ENCODE measurements at regions not wholly inside any gene's neighbourhood (a gene's known extent, or its start where the extent isn't known, plus 50 kb on each side); places are given as distances from the start of the nearest gene placed in this dataset.
"Not testable (repeated sequence)": the region's sequence is repeated elsewhere in the genome, so short reads cannot be mapped to it uniquely, and the experiment has no call there.

GRCh38 chr5:15103864-15104263 lies 232.3 kb upstream of the ANKH start:
- H3K9me3 ChIP-seq (ENCODE audit: control insufficient read depth in 2 of 2, insufficient read depth in 1 of 2, low read length in 1 of 2): no peaks in the 10 kb centered on the region
- H3K4me1 ChIP-seq (ENCODE audit: control insufficient read depth in 2 of 2, insufficient read depth in 2 of 2, low read length in 2 of 2): no peaks in the 10 kb centered on the region
- no peaks in the 10 kb centered on the region for H3K27me3 ChIP-seq (ENCODE audit: control insufficient read depth in 2 of 2, insufficient read depth in 1 of 2, low read length in 1 of 2)
- H3K27ac ChIP-seq (ENCODE audit: low read depth in 1 of 2, low read length in 1 of 2): no peak overlapping the region
- no peak overlapping the region for H3K4me3 ChIP-seq (ENCODE audit: low read length in 2 of 2)
- no peak for DNase-seq (ENCODE audit: low read depth in 6 of 9, low spot score in 9 of 9)
- no peaks in the 10 kb centered on the region for H3K36me3 ChIP-seq (ENCODE audit: control insufficient read depth in 2 of 2, insufficient read depth in 2 of 2, low read length in 1 of 2)
- WGBS: 93% methylated on average over 3 of the region's 3 CpGs

- WGBS: 26% methylated on average over 5 of the region's 5 CpGs
- Histone ChIP-seq H3K9me3 (ENCODE audit: control insufficient read depth in 2 of 2, insufficient read depth in 1 of 2, low read length in 1 of 2) (no peaks in the 10 kb centered on the region), H3K4me3 (ENCODE audit: low read length in 2 of 2) (no peak overlapping the region), H3K4me1 (ENCODE audit: control insufficient read depth in 2 of 2, insufficient read depth in 2 of 2, low read length in 2 of 2) (no peaks in the 10 kb centered on the region), H3K27ac (ENCODE audit: low read depth in 1 of 2, low read length in 1 of 2) (no peak overlapping the region), H3K36me3 (ENCODE audit: control insufficient read depth in 2 of 2, insufficient read depth in 2 of 2, low read length in 1 of 2) (no peaks in the 10 kb centered on the region), H3K27me3 (ENCODE audit: control insufficient read depth in 2 of 2, insufficient read depth in 1 of 2, low read length in 1 of 2) (no peaks in the 10 kb centered on the region)
- no peak for DNase-seq (ENCODE audit: low read depth in 6 of 9, low spot score in 9 of 9)
These were observed 231.6 kb upstream of the ANKH start for GRCh38 chr5:15103130-15103529.

- no peak overlapping the region for H3K27ac ChIP-seq (ENCODE audit: low read depth in 1 of 2, low read length in 1 of 2)
- H3K27me3 ChIP-seq (ENCODE audit: control insufficient read depth in 2 of 2, insufficient read depth in 1 of 2, low read length in 1 of 2): no peaks in the 10 kb centered on the region
- H3K4me1 ChIP-seq (ENCODE audit: control insufficient read depth in 2 of 2, insufficient read depth in 2 of 2, low read length in 2 of 2): no peaks in the 10 kb centered on the region
- no peaks in the 10 kb centered on the region for H3K36me3 ChIP-seq (ENCODE audit: control insufficient read depth in 2 of 2, insufficient read depth in 2 of 2, low read length in 1 of 2)
- no peak overlapping the region for H3K4me3 ChIP-seq (ENCODE audit: low read length in 2 of 2)
- H3K9me3 ChIP-seq (ENCODE audit: control insufficient read depth in 2 of 2, insufficient read depth in 1 of 2, low read length in 1 of 2): no peaks in the 10 kb centered on the region
- no peak for DNase-seq (ENCODE audit: low read depth in 6 of 9, low spot score in 9 of 9)
These were observed 226.0 kb upstream of the ANKH start for GRCh38 chr5:15097552-15097951.

- 98% methylated on average over 22 of the region's 22 CpGs for WGBS
- H3K4me3 ChIP-seq (ENCODE audit: low read length in 2 of 2); H3K9me3 ChIP-seq (ENCODE audit: control insufficient read depth in 2 of 2, insufficient read depth in 1 of 2, low read length in 1 of 2); H3K4me1 ChIP-seq (ENCODE audit: control insufficient read depth in 2 of 2, insufficient read depth in 2 of 2, low read length in 2 of 2); H3K36me3 ChIP-seq (ENCODE audit: control insufficient read depth in 2 of 2, insufficient read depth in 2 of 2, low read length in 1 of 2); DNase-seq (ENCODE audit: low read depth in 6 of 9, low spot score in 9 of 9); H3K27me3 ChIP-seq (ENCODE audit: control insufficient read depth in 2 of 2, insufficient read depth in 1 of 2, low read length in 1 of 2); H3K27ac ChIP-seq (ENCODE audit: low read depth in 1 of 2, low read length in 1 of 2): not testable (repeated sequence)
These were observed 225.1 kb upstream of the ANKH start for GRCh38 chr5:15096686-15097085.

GRCh38 chr5:15092801-15093200 lies 221.2 kb upstream of the ANKH start:
- H3K27ac ChIP-seq (ENCODE audit: low read depth in 1 of 2, low read length in 1 of 2): no peak overlapping the region
- no peaks in the 10 kb centered on the region for H3K4me1 ChIP-seq (ENCODE audit: control insufficient read depth in 2 of 2, insufficient read depth in 2 of 2, low read length in 2 of 2)
- no peak overlapping the region for H3K4me3 ChIP-seq (ENCODE audit: low read length in 2 of 2)
- WGBS: 95% methylated on average over 7 of the region's 7 CpGs
- no peaks in the 10 kb centered on the region for H3K27me3 ChIP-seq (ENCODE audit: control insufficient read depth in 2 of 2, insufficient read depth in 1 of 2, low read length in 1 of 2)
- no peak for DNase-seq (ENCODE audit: low read depth in 6 of 9, low spot score in 9 of 9)
- H3K36me3 ChIP-seq (ENCODE audit: control insufficient read depth in 2 of 2, insufficient read depth in 2 of 2, low read length in 1 of 2): no peaks in the 10 kb centered on the region
- H3K9me3 ChIP-seq (ENCODE audit: control insufficient read depth in 2 of 2, insufficient read depth in 1 of 2, low read length in 1 of 2): no peaks in the 10 kb centered on the region

GRCh38 chr5:15085671-15086070 lies 214.1 kb upstream of the ANKH start:
- Histone ChIP-seq H3K9me3 (ENCODE audit: control insufficient read depth in 2 of 2, insufficient read depth in 1 of 2, low read length in 1 of 2) (no peaks in the 10 kb centered on the region), H3K36me3 (ENCODE audit: control insufficient read depth in 2 of 2, insufficient read depth in 2 of 2, low read length in 1 of 2) (no peaks in the 10 kb centered on the region), H3K4me1 (ENCODE audit: control insufficient read depth in 2 of 2, insufficient read depth in 2 of 2, low read length in 2 of 2) (no peaks in the 10 kb centered on the region), H3K27me3 (ENCODE audit: control insufficient read depth in 2 of 2, insufficient read depth in 1 of 2, low read length in 1 of 2) (no peaks in the 10 kb centered on the region), H3K27ac (ENCODE audit: low read depth in 1 of 2, low read length in 1 of 2) (no peak overlapping the region), H3K4me3 (ENCODE audit: low read length in 2 of 2) (no peak overlapping the region)
- no peak for DNase-seq (ENCODE audit: low read depth in 6 of 9, low spot score in 9 of 9)
- 97% methylated on average over 2 of the region's 2 CpGs for WGBS

GRCh38 chr5:15082096-15082495 lies 210.5 kb upstream of the ANKH start:
- H3K4me3 ChIP-seq (ENCODE audit: low read length in 2 of 2): no peak overlapping the region
- WGBS: 77% methylated on average over 4 of the region's 4 CpGs
- H3K9me3 ChIP-seq (ENCODE audit: control insufficient read depth in 2 of 2, insufficient read depth in 1 of 2, low read length in 1 of 2): no peaks in the 10 kb centered on the region
- no peak overlapping the region for H3K27ac ChIP-seq (ENCODE audit: low read depth in 1 of 2, low read length in 1 of 2)
- no peaks in the 10 kb centered on the region for H3K4me1 ChIP-seq (ENCODE audit: control insufficient read depth in 2 of 2, insufficient read depth in 2 of 2, low read length in 2 of 2)
- no peak for DNase-seq (ENCODE audit: low read depth in 6 of 9, low spot score in 9 of 9)
- H3K36me3 ChIP-seq (ENCODE audit: control insufficient read depth in 2 of 2, insufficient read depth in 2 of 2, low read length in 1 of 2): no peaks in the 10 kb centered on the region
- H3K27me3 ChIP-seq (ENCODE audit: control insufficient read depth in 2 of 2, insufficient read depth in 1 of 2, low read length in 1 of 2): no peaks in the 10 kb centered on the region

GRCh38 chr5:15080219-15080618 lies 208.6 kb upstream of the ANKH start:
- 82% methylated on average over 1 of the region's 1 CpG for WGBS
- Histone ChIP-seq H3K27ac (ENCODE audit: low read depth in 1 of 2, low read length in 1 of 2) (no peak overlapping the region), H3K4me1 (ENCODE audit: control insufficient read depth in 2 of 2, insufficient read depth in 2 of 2, low read length in 2 of 2) (no peaks in the 10 kb centered on the region), H3K36me3 (ENCODE audit: control insufficient read depth in 2 of 2, insufficient read depth in 2 of 2, low read length in 1 of 2) (no peaks in the 10 kb centered on the region), H3K4me3 (ENCODE audit: low read length in 2 of 2) (no peak overlapping the region), H3K9me3 (ENCODE audit: control insufficient read depth in 2 of 2, insufficient read depth in 1 of 2, low read length in 1 of 2) (no peaks in the 10 kb centered on the region), H3K27me3 (ENCODE audit: control insufficient read depth in 2 of 2, insufficient read depth in 1 of 2, low read length in 1 of 2) (no peaks in the 10 kb centered on the region)
- no peak for DNase-seq (ENCODE audit: low read depth in 6 of 9, low spot score in 9 of 9)

GRCh38 chr5:15079566-15079965 lies 208.0 kb upstream of the ANKH start:
- H3K4me3 ChIP-seq (ENCODE audit: low read length in 2 of 2): no peak overlapping the region
- no peaks in the 10 kb centered on the region for H3K36me3 ChIP-seq (ENCODE audit: control insufficient read depth in 2 of 2, insufficient read depth in 2 of 2, low read length in 1 of 2)
- H3K4me1 ChIP-seq (ENCODE audit: control insufficient read depth in 2 of 2, insufficient read depth in 2 of 2, low read length in 2 of 2): no peaks in the 10 kb centered on the region
- no peak overlapping the region for H3K27ac ChIP-seq (ENCODE audit: low read depth in 1 of 2, low read length in 1 of 2)
- no peaks in the 10 kb centered on the region for H3K27me3 ChIP-seq (ENCODE audit: control insufficient read depth in 2 of 2, insufficient read depth in 1 of 2, low read length in 1 of 2)
- WGBS: 93% methylated on average over 3 of the region's 3 CpGs
- H3K9me3 ChIP-seq (ENCODE audit: control insufficient read depth in 2 of 2, insufficient read depth in 1 of 2, low read length in 1 of 2): no peaks in the 10 kb centered on the region
- DNase-seq (ENCODE audit: low read depth in 6 of 9, low spot score in 9 of 9): no peak

GRCh38 chr5:15074651-15075050 lies 203.1 kb upstream of the ANKH start:
- no peaks in the 10 kb centered on the region for H3K4me1 ChIP-seq (ENCODE audit: control insufficient read depth in 2 of 2, insufficient read depth in 2 of 2, low read length in 2 of 2)
- H3K36me3 ChIP-seq (ENCODE audit: control insufficient read depth in 2 of 2, insufficient read depth in 2 of 2, low read length in 1 of 2): no peaks in the 10 kb centered on the region
- no peak for DNase-seq (ENCODE audit: low read depth in 6 of 9, low spot score in 9 of 9)
- H3K4me3 ChIP-seq (ENCODE audit: low read length in 2 of 2): no peak overlapping the region
- H3K27me3 ChIP-seq (ENCODE audit: control insufficient read depth in 2 of 2, insufficient read depth in 1 of 2, low read length in 1 of 2): no peaks in the 10 kb centered on the region
- no peaks in the 10 kb centered on the region for H3K9me3 ChIP-seq (ENCODE audit: control insufficient read depth in 2 of 2, insufficient read depth in 1 of 2, low read length in 1 of 2)
- no peak overlapping the region for H3K27ac ChIP-seq (ENCODE audit: low read depth in 1 of 2, low read length in 1 of 2)

Measured in thymus (tissue), 11 donors.